Muscle of back (tissue), 3 donors: ENCODE measurements at regions not wholly inside any gene's neighbourhood (a gene's known extent, or its start where the extent isn't known, plus 50 kb on each side); places are given as distances from the start of the nearest gene placed in this dataset.
"Not testable (repeated sequence)": the region's sequence is repeated elsewhere in the genome, so short reads cannot be mapped to it uniquely, and the experiment has no call there.

Experiments used
- DNase-seq, 3 donors: peaks; one replicate each; pipeline versions ENCODE4 v3.0.0 to v3.0.0-alpha.2; 2013

DNA sequence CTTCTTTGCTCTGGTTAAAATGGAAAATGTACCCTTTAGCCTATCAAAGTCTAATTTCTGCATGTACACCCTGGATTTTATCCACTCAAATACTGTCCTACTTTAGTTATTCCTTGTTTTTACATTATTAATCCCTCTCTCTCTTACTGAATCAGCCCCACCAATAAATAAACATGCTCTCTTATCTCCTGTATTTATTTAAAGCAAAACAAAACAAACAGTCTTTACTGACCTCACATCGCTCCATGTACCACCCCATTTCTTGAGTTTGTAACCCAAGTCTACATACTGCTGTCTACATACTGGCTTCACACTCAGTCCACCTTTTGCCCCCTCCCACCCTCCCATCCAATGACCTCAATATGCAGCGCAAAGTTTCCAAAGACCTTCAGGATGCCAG, 113.3 kb upstream of the RORA start:
- DNase-seq = no peak

- DNase-seq = no peak
These were observed 110.4 kb upstream of the RORA start for GRCh38 chr15:61339516-61339915.

DNA sequence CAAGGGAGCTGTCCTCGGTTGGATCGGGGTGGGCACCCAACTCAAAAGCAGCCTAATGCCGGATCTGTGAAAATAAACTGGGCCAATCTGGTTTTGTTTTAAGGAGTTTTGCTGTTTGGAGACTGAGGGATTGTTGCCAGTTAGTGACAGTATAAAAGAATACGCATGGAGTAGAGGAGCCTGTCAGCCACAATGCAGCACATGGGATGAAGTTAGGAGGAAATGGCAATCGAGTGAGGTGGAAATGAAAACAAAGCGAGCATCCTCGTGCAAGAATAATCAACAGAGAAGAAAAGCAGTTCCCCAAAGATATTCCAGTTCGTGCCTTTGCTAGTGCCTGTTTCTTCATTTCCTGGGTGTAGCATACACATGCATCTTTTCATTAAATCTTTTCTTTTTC, 108.4 kb upstream of the RORA start:
- no peak for DNase-seq

GRCh38 chr15:61336026-61336638, 107.0 kb upstream of the RORA start:
- no peak for DNase-seq

GRCh38 chr15:61334714-61335113, 105.6 kb upstream of the RORA start:
- DNase-seq = not testable (repeated sequence)

DNA sequence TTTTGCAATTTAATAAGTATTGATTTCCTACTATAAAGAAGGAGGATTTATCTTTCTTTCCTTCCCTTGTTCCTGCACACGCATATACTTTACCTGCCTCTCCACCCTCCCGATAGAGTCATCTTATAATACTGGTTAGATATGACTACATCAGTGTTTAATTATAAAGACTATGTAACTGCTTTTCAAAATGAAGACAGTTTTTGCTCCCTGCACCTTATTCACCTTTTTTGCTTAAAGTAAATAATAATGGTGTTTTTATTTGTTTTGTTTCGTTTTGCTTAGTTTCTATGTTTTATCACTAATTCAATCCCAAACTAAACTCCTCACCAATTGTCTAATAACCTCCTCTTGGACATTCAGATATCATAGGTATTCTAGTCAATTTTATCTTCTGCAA, 101.9 kb upstream of the RORA start:
- DNase-seq = no peak

DNA sequence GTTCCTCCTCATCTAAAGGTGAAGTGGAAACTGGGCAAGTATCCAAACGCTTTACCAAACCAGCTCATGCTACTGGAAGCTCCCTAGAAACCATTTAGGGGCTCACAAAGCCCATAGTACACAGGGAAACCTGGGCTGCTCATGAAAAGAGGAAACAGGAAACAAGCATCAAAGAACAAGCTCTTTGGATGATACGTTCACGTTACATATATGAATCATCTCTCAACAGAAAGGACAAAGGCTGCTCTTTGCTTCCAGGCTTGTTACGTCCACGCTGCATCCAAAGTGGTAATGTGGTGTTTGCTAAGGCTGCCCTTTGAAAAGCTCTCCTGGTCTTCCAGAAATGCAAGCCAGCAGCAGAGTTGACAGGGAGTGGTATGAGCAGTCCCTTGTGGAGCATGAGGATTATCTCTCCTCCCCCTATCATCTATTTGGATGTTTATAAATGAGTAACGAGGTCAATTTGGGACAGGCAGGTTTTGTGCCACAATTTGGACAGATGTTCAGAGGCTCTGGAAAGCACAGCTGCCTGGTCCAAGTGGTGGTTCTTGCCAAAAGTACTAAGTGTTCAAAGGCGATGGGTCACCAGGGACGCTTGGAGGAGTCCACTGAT, 98.0 kb upstream of the RORA start:
- DNase-seq = peak in 1 of 3 donors; percentile 9

- no peak for DNase-seq
These were observed 90.8 kb upstream of the RORA start for GRCh38 chr15:61319892-61320291.

GRCh38 chr15:61318802-61319525, 89.9 kb upstream of the RORA start:
- peak in 1 of 3 donors; percentile 9 for DNase-seq

GRCh38 chr15:61318301-61318700, 89.2 kb upstream of the RORA start:
- no peak for DNase-seq

DNA sequence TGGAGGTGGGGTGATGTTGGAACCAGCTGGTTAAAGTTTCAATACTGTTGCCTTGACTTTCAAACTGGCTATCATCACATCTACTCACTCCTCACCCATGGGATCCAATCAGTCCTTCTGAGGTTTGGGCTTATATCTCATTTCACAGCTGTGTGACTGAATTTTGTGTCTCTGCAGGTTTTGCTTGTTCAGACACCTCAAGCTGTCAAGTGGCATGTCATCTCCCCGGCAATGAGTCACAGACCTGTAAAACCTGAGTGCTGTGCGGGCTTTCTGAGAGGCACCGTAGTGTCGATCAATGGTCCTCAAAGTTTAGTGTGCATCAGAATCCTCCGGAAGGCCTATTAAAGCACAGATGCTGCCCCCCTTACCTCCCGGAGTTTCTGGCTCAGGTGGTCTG, 86.4 kb upstream of the RORA start:
- no peak for DNase-seq

DNA sequence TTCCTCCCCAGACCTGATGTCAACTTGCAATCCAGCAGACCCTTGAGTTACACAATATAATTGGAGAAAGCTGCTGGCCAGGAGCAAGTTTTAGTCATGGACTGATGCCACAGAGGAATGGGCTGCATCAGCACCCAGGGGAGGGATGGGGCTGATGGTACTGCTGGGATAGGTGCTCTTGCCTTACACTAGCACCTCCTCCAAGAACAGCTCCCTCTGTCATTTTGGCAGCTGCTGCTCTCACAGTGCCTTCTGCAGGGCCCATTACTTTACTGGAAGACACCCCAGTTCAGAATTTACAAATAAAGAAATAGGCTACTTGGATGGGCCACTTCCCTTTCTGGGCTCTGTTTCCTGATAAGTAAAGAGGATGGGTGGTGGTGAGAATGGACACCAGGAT, 85.3 kb upstream of the RORA start:
- no peak for DNase-seq

- no peak for DNase-seq
These were observed 80.5 kb upstream of the RORA start for GRCh38 chr15:61309617-61310016.

- DNase-seq = no peak
These were observed 80.0 kb upstream of the RORA start for GRCh38 chr15:61309031-61309511.

GRCh38 chr15:61308437-61308836, 79.3 kb upstream of the RORA start:
- no peak for DNase-seq

GRCh38 chr15:61307474-61307873, 78.4 kb upstream of the RORA start:
- DNase-seq = no peak

- DNase-seq = peak in 1 of 3 donors; percentile 10
These were observed 72.6 kb upstream of the RORA start for GRCh38 chr15:61301701-61302100.

- peak in 2 of 3 donors; percentile 6 to 16 for DNase-seq
These were observed 70.1 kb upstream of the RORA start for GRCh38 chr15:61299075-61299763.

GRCh38 chr15:61295239-61295638, 66.1 kb upstream of the RORA start:
- no peak for DNase-seq

GRCh38 chr15:61282661-61283060, 53.6 kb upstream of the RORA start:
- DNase-seq = no peak

DNA sequence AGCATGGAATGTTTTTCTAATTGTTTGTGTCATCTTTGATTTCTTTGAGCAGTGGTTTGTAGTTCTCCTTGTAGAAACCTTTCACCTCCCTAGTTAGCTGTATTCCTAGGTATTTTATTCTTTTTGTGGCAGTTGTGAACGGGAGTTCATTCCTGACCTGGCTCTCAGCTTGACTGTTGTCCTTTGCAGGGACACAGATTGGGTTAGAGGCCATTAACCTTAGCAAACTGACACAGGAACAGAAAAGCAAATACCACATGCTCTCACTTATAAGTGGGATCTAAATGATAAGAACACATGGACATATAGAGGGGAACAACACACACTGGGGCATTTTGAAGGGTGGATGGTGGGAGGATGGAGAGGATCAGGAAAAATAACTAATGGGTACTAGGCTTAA, 52.2 kb upstream of the RORA start:
- no peak for DNase-seq
